ENCODE measurements at regions not wholly inside any gene's neighbourhood (a gene's known extent, or its start where the extent isn't known, plus 50 kb on each side); places are given as distances from the start of the nearest gene placed in this dataset.

DNA sequence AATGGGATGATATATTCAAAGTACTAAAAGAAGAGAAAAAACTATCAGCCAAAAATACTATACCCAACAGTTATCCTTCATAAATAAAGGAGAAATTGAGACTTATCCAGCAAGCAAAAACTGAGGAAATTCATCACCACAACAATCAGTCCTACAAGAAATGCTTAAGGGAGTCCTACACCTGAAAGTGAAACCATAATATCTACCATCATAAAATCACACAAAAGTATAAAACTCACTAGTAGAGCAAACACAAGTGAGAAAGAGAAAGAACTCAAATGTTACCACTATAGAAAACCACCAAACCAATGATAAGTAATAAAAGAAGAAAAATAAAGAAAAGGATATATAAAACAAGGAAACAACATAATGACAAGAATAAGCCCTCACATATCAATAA is 103.6 kb upstream of the NEO1 start:
- TF ChIP-seq POLR2A (IDR thresholded peaks at IDR 0.05; ENCODE audit: low read length) (no peak), GATA1 (IDR thresholded peaks at IDR 0.05; ENCODE audit: low read depth, low read length) (no peak)

All from erythroblast (primary cell).